ENCODE measurements at regions not wholly inside any gene's neighbourhood (a gene's known extent, or its start where the extent isn't known, plus 50 kb on each side); places are given as distances from the start of the nearest gene placed in this dataset.

DNA sequence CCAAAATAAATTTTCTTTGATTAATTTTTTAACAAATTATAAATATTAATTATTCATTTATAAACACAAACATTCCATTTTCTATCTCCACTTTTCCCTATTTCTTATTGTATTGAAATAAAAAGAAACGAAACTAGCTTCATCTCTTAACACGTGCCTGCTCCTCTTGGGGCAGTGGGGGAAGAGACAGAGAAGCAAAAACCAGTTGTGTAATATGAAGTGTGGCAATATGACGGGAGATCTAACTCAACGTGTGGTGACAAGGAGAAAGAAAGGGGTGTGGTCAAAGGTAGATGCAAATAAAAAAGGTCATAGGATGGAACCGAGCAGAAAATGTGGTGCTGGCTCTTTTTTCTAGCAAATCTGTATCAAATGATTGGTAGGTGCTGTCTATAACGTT is 106.9 kb upstream of the SLC8A1 start:
- no peak for TF ChIP-seq CTCF (IDR thresholded peaks at IDR 0.05)
- Histone ChIP-seq H3K9me3 (no peaks in the 10 kb centered on the region), H3K36me3 (no peaks in the 10 kb centered on the region), H3K27ac (peak overlapping the region; percentile 58), H3K4me3 (ENCODE audit: low read depth in 1 of 2, low read length in 1 of 2) (peak overlapping the region in 1 of 2 experiments; percentile 21), H3K4me1 (ENCODE audit: control insufficient read depth in 1 of 2, insufficient read depth in 1 of 2, low read depth in 1 of 2, low read length in 1 of 2) (peaks cover 18 to 23% of the 10 kb centered on the region in 2 experiments), H3K27me3 (no peaks in the 10 kb centered on the region)

DNA sequence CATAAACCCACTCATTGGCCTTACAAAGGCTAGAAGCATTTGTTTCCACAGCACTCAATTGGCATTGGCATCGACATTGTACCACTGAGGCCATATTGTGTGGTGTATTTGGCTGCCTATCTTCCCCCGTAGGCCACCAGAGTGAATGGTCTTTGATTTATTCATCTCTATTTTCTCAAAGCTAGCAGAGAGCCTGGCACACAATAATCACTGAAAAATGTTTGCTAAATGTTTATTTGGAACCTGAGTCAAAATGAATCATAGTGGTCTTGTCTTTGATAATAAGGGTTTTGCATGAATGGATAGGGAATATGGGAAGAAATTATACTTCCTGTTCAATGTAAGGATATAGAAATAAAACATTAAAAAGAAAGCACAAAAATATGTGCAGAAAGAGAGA is 107.3 kb upstream of the SLC8A1 start:
- Histone ChIP-seq H3K4me1 (ENCODE audit: control insufficient read depth in 1 of 2, insufficient read depth in 1 of 2, low read depth in 1 of 2, low read length in 1 of 2) (peaks cover 23 to 26% of the 10 kb centered on the region in 2 experiments), H3K4me3 (ENCODE audit: low read depth in 1 of 2, low read length in 1 of 2) (no peak overlapping the region), H3K9me3 (no peaks in the 10 kb centered on the region), H3K27ac (peak overlapping the region; percentile 58), H3K27me3 (no peaks in the 10 kb centered on the region), H3K36me3 (no peaks in the 10 kb centered on the region)
- no peak for TF ChIP-seq CTCF (IDR thresholded peaks at IDR 0.05)

GRCh38 chr2:40564184-40564583 is 112.3 kb upstream of the SLC8A1 start:
- no peaks in the 10 kb centered on the region for H3K27me3 ChIP-seq
- H3K4me1 ChIP-seq (ENCODE audit: control insufficient read depth in 1 of 2, insufficient read depth in 1 of 2, low read depth in 1 of 2, low read length in 1 of 2): peaks cover 8 to 12% of the 10 kb centered on the region in 2 experiments
- H3K27ac ChIP-seq: no peak overlapping the region
- no peaks in the 10 kb centered on the region for H3K36me3 ChIP-seq
- H3K4me3 ChIP-seq (ENCODE audit: low read depth in 1 of 2, low read length in 1 of 2): no peak overlapping the region
- no peak for TF ChIP-seq CTCF (IDR thresholded peaks at IDR 0.05)
- no peaks in the 10 kb centered on the region for H3K9me3 ChIP-seq

GRCh38 chr2:40579247-40579646 is 127.4 kb upstream of the SLC8A1 start:
- TF ChIP-seq CTCF (IDR thresholded peaks at IDR 0.05): no peak
- no peaks in the 10 kb centered on the region for H3K36me3 ChIP-seq

GRCh38 chr2:40584432-40584831 is 132.5 kb upstream of the SLC8A1 start:
- Histone ChIP-seq H3K4me3 (ENCODE audit: low read depth in 1 of 2, low read length in 1 of 2) (no peak overlapping the region), H3K4me1 (ENCODE audit: control insufficient read depth in 1 of 2, insufficient read depth in 1 of 2, low read depth in 1 of 2, low read length in 1 of 2) (no peaks in the 10 kb centered on the region), H3K9me3 (no peaks in the 10 kb centered on the region), H3K27ac (no peak overlapping the region), H3K36me3 (no peaks in the 10 kb centered on the region), H3K27me3 (no peaks in the 10 kb centered on the region)
- TF ChIP-seq CTCF (IDR thresholded peaks at IDR 0.05): no peak

More at GRCh38 chr2:40579247-40579646, 127.4 kb upstream of the SLC8A1 start:
- no peaks in the 10 kb centered on the region for H3K27me3 ChIP-seq
- no peak overlapping the region for H3K4me3 ChIP-seq (ENCODE audit: low read depth in 1 of 2, low read length in 1 of 2)
- no peak overlapping the region for H3K27ac ChIP-seq
- H3K4me1 ChIP-seq (ENCODE audit: control insufficient read depth in 1 of 2, insufficient read depth in 1 of 2, low read depth in 1 of 2, low read length in 1 of 2): no peaks in the 10 kb centered on the region
- no peaks in the 10 kb centered on the region for H3K9me3 ChIP-seq

- Histone ChIP-seq H3K36me3 (no peaks in the 10 kb centered on the region), H3K4me1 (ENCODE audit: control insufficient read depth in 1 of 2, insufficient read depth in 1 of 2, low read depth in 1 of 2, low read length in 1 of 2) (no peaks in the 10 kb centered on the region), H3K9me3 (no peaks in the 10 kb centered on the region), H3K27ac (no peak overlapping the region), H3K4me3 (ENCODE audit: low read depth in 1 of 2, low read length in 1 of 2) (no peak overlapping the region), H3K27me3 (no peaks in the 10 kb centered on the region)
- no peak for TF ChIP-seq CTCF (IDR thresholded peaks at IDR 0.05)
These were observed 139.9 kb upstream of the SLC8A1 start for GRCh38 chr2:40591774-40592173.
